AML-193 (cell line): ENCODE measurements at regions not wholly inside any gene's neighbourhood (a gene's known extent, or its start where the extent isn't known, plus 50 kb on each side); places are given as distances from the start of the nearest gene placed in this dataset.
"Not testable (repeated sequence)": the region's sequence is repeated elsewhere in the genome, so short reads cannot be mapped to it uniquely, and the experiment has no call there.

Experiments used
- DNase-seq, 2 experiments: peaks; one replicate each; lab custom pipeline; 2025; lab: John Stamatoyannopoulos, UW

GRCh38 chr3:101913168-101913567 lies 63.9 kb downstream of the NFKBIZ start:
- DNase-seq: no peak

DNA sequence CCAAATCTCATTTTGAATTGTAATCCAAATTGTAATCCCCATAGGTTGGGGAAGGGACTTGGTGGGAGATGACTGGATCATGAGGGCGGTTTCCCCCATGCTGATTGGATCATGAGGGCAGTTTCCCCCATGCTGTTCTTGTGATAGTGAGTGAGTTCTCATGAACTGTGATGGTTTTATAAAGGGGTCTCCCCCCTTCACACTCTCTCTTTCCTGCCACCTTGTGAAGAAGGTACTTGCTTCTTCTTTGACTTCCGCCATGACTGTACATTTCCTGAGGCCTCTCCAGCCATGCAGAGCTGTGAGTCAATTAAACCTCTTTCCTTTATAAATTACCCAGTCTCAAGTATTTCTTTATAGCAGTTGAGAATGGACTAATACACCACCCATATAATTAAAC lies 68.4 kb downstream of the NFKBIZ start:
- not testable (repeated sequence) for DNase-seq

- not testable (repeated sequence) for DNase-seq
Observed at GRCh38 chr3:101922151-101922725, 72.9 kb downstream of the NFKBIZ start.

GRCh38 chr3:101924621-101925020 lies 75.3 kb downstream of the NFKBIZ start:
- not testable (repeated sequence) for DNase-seq

- DNase-seq: not testable (repeated sequence)
Observed at GRCh38 chr3:101925124-101925523, 75.8 kb downstream of the NFKBIZ start.

GRCh38 chr3:101925564-101925963 lies 76.2 kb downstream of the NFKBIZ start:
- DNase-seq: no peak

- DNase-seq: no peak
Observed at GRCh38 chr3:101926594-101927105, 77.3 kb downstream of the NFKBIZ start.

GRCh38 chr3:101928890-101929289 lies 79.6 kb downstream of the NFKBIZ start:
- DNase-seq: no peak

DNA sequence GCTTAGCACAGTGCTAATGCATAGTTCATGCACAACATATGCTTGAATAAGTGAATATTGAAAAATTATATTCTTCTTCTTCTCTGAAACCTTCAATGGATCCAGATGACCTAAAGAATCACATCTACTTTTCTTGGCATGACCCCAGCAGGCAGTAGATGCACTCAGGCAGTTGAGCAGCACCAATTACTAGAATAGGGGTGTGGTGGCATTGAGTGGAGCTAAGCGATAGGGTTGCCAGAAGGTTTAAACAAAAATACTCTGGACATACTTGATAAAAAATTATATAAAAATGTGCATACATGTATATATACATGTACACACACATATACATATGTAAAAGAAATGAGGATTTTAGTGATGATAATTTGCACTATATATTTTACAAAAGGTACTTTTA lies 81.8 kb downstream of the NFKBIZ start:
- DNase-seq: no peak

DNA sequence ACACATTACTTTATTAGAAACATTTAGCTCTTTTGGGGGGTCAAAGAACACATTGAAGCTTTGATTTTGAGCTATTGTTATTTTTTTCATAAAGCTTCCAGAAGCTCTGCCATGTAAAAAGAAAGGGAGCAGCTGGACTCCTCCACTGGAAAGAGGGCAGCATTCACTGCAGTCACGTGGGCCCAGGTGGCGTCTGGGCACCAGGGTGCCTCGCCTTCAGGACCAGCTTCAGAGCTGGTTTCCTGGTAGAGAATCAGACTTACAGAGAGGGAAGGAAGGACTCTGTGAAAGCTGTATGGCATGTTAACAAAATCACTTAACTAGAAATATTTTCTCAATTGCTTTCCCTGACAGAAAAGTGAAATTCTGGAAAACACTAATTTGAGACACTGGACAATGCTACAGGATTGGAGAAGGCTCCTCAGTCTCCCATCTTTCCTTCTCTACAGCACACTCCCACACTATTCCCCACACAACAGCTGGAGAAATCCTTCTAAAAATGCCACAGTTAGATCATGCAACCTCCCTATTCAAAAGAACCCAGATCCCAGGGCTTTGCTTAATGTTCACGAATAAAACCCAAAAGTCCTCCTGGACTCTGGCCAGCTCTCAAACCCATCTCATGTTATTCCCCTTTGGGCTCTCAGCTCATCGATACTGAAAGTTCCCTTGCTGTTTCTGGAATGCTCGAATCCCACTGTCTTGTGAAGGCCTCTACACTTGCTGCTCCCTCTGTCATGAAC lies 83.2 kb downstream of the NFKBIZ start:
- DNase-seq: no peak

DNA sequence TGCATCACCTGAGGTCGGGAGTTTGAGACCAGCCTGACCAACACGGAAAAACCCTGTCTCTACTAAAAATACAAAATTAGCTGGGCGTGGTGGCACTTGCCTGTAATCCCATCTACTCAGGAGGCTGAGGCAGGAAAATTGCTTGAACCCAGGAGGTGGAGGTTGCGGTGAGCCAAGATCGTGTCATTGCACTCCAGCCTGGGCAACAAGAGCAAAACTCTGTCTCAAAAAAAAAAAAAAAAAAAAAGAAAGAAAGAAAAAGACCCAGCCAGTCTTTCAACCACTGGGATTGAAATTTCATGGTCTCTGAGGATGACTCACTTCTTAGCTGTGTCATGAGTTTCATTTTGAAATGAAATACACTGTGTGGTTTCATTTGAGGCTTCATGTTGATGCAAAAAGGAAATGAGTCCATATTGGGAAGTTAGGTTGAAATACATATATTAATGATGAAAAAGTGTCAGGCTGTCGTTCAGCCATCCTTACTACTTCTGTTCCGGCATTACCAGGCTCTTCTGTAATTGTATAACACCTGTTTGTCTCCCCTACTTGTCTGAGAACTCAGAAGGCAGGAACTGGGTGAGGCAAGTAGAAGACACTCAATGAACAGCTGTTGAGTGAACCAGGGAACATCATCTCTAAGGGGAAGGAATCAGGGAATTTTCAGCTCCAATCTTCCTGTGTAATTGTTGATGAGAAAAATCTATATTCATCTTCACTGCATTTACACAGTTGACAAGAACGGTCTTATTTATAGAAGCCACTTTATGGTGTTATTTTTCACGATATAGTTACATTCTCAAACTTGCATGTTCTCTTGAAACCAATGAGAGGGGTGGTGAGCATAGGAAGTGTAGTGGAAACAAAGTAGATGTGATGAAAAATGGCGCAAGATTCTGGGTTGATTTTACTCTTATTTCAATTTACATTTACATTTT lies 87.4 kb downstream of the NFKBIZ start:
- DNase-seq: peak; percentile 98 to 99

- peak; percentile 45 to 56 for DNase-seq
Observed at GRCh38 chr3:101938262-101938847, 89.0 kb downstream of the NFKBIZ start.

- no peak for DNase-seq
Observed at GRCh38 chr3:101939361-101940049, 90.2 kb downstream of the NFKBIZ start.

DNA sequence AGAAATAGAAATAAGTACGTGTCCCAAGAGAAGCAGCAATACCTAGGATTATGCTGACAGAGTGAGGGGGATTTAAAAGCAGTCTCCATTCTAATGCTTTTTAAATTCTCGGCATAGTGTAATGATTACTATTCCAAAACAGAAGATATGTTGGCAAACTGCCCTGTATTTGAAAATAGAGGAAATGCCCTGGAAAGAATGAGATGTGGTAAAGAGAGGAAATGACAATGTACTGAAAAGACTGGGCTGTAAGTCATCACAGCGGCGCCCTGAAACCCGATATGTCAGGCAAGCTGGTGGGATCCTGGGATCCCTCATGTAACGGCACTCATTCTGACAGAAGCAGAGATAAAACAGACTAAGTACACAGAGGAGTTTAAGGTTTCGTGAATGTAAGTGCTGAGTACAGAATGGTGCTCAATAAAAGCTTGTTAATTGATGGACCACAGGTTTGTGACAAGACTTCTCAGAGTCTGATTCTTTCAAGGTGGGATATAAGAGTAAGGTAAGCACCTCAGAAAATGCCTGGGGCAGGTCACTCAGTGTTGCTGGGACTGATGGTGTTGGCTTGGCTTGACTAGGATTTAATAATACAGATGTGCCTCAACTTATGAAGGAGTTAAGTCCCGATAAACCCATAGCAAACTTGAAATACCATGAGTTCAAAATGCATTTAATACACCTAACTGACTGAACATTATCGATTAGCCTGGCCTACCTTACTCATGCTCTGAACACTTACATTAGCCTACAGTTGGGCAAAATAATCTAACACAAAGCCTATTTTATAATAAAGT lies 91.4 kb downstream of the NFKBIZ start:
- peak; percentile 91 for DNase-seq

GRCh38 chr3:101941318-101942040 lies 92.2 kb downstream of the NFKBIZ start:
- no peak for DNase-seq

GRCh38 chr3:101942356-101942755 lies 93.0 kb downstream of the NFKBIZ start:
- DNase-seq: peak; percentile 31 to 38

DNA sequence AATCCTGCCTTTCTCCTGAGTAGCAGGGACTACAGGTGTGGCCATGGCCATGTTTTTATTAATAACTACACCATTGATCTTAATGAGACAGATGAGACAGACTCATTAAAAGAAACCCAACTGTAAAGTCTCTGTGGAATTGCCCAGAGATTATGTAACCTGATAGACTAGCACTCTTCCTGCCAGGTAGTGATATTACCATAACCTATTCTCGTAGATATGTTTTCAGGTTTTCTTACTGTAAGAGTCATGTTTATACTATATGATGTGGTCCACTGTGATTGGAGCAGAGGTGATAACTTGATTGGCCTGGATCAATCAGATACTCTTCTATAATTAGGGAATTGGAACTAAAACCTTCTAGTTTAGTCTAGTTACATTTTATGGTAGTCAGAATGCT lies 93.7 kb downstream of the NFKBIZ start:
- no peak for DNase-seq

DNA sequence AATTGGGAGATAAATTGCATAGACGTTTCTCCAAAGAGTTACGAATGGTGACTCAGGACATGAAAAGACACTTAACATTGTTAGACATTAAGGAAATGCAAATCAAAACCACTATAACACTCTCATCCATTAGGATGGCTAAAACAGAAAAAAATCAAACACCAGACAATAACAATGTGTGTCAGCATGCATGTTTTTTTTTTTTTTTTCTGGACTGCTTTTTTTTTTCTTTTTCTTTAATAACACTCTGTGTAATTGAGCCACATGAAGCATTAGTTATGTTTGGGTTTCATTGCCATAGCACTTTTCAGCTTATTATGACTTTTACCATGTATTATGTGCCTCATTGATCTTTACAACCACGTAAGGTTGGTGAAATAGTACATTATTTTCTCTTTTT lies 95.0 kb downstream of the NFKBIZ start:
- no peak for DNase-seq

DNA sequence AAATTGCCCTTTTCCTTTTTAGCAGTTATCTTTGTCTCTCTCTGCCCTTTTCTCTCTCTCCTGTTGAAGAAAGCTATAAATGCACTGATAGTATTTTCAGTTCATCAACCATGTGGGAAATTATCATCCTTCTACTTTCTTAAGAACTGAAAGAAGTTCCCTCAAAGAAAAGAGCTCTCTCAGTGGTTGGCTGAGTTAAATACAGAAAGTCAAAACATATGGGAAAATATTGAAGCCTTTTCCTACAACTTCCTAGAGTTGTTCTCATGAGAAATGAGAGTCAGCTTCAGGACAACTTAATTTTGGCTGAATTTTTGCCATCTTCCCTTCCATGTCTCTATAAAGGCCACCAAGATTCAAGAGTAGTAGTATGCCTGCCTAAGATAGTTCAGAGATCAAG lies 96.7 kb downstream of the NFKBIZ start:
- DNase-seq: no peak

DNA sequence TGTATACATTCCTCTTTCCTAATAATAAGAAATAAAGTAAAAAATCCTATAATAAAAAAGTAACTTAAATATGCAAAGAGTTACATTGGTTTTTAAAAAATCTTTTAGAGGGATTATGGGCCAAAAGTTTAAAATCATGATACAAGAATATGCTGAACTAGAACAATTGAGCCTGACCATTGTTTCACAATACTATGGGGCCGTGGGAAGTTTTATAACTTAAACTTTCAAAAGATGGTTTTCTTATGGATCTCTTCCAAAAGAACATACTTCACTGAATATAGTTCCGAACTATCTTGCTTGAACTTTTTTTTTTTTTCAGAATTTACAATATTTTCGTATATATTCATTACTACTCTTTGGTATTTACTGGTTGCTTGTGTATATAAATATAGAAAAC lies 97.6 kb downstream of the NFKBIZ start:
- DNase-seq: no peak
